Neural cell (in vitro differentiated cells): ENCODE measurements at regions not wholly inside any gene's neighbourhood (a gene's known extent, or its start where the extent isn't known, plus 50 kb on each side); places are given as distances from the start of the nearest gene placed in this dataset.

Source experiments
- H2AFZ ChIP-seq: fragments of 200-600, 300-800 bp; sonication (generic), shearing (Covaris generic); 2 replicates; pipeline ENCODE4 v1.6.0; 2014; ENCODE audit warnings: low read depth, mild to moderate bottlenecking, antibody characterized with exemption, low read length, moderate library complexity
- H3F3A ChIP-seq: fragments of 200-600 bp; shearing (Covaris generic); 2 replicates; pipeline ENCODE4 v1.6.1; 2016; ENCODE audit warnings: mild to moderate bottlenecking, moderate library complexity, mixed read lengths, antibody characterized with exemption, low read length; ENCODE audit not compliant: insufficient read depth, poor library complexity, severe bottlenecking
- H3K27ac ChIP-seq: fragments of 200-600, 300-800 bp; sonication (generic), shearing (Covaris generic); 2 replicates; pipeline ENCODE4 v1.5.1; 2014; ENCODE audit warnings: mild to moderate bottlenecking, low read length, moderate library complexity
- H3K27me3 ChIP-seq: fragments of 300-800, 200-600 bp; sonication (generic), shearing (Covaris generic); 2 replicates; pipeline ENCODE4 v1.6.0; 2014; ENCODE audit warnings: mild to moderate bottlenecking, low read depth, low read length, moderate library complexity; ENCODE audit not compliant: insufficient read depth
- H3K36me3 ChIP-seq: fragments of 300-800, 200-600 bp; sonication (generic), shearing (Covaris generic); 2 replicates; pipeline ENCODE4 v1.5.1; 2014; ENCODE audit warnings: mild to moderate bottlenecking, antibody characterized with exemption, low read length, moderate library complexity; ENCODE audit not compliant: insufficient read depth
- H3K4me2 ChIP-seq: fragments of 300-800, 200-600 bp; sonication (generic), shearing (Covaris generic); 2 replicates; pipeline ENCODE4 v1.6.0; 2014; ENCODE audit warnings: mild to moderate bottlenecking, low read length
- H3K4me3 ChIP-seq: fragments of 300-800, 200-600 bp; sonication (generic), shearing (Covaris generic); 2 replicates; pipeline ENCODE4 v1.5.1; 2014; ENCODE audit warnings: mild to moderate bottlenecking, low read length, moderate library complexity
- H3K79me2 ChIP-seq: fragments of 200-600 bp; shearing (Covaris generic); replicated peaks from 2 replicates; pipeline ENCODE4 v1.6.0; 2014; ENCODE audit warnings: mild to moderate bottlenecking, low read length, moderate library complexity; ENCODE audit not compliant: insufficient read depth
- H3K9ac ChIP-seq: fragments of 300-800, 200-600 bp; sonication (generic), shearing (Covaris generic); 2 replicates; pipeline ENCODE4 v1.6.1; 2016; ENCODE audit warnings: mild to moderate bottlenecking, low read length, mixed read lengths
- H3K9me2 ChIP-seq: fragments of 200-600 bp; shearing (Covaris generic); 2 replicates; pipeline ENCODE4 v1.6.1; 2016; ENCODE audit warnings: mild to moderate bottlenecking, low read length, mixed read lengths; ENCODE audit not compliant: insufficient read depth
- H3K9me3 ChIP-seq: fragments of 200-600, 300-800 bp; sonication (generic), shearing (Covaris generic); 2 replicates; pipeline ENCODE4 v1.6.1; 2016; ENCODE audit warnings: mild to moderate bottlenecking, mixed run types, low read length, moderate library complexity, mixed read lengths
- H4K20me1 ChIP-seq: fragments of 200-600 bp; shearing (Covaris generic); 2 replicates; pipeline ENCODE4 v1.6.1; 2016; ENCODE audit warnings: mild to moderate bottlenecking, mixed run types; ENCODE audit not compliant: insufficient read depth
- EP300 ChIP-seq: fragments of 450-650 bp; conservative IDR thresholded peaks from 2 replicates; pipeline ENCODE4 v1.6.1; 2014; ENCODE audit warnings: antibody characterized with exemption, mild to moderate bottlenecking, moderate library complexity; ENCODE audit not compliant: poor library complexity, severe bottlenecking
- EZH2 ChIP-seq: fragments of 200-600, 300-800 bp; shearing (Covaris generic), sonication (generic); IDR thresholded peaks from 2 replicates; pipeline ENCODE4 v1.6.1; 2014; ENCODE audit warnings: antibody characterized with exemption, low read length, borderline replicate concordance, mild to moderate bottlenecking; ENCODE audit not compliant: insufficient read depth, poor library complexity, severe bottlenecking
- MXI1 ChIP-seq: fragments of 450-650 bp; conservative IDR thresholded peaks from 2 replicates; pipeline ENCODE4 v1.6.1; 2014; ENCODE audit warnings: antibody characterized with exemption, mild to moderate bottlenecking; ENCODE audit not compliant: poor library complexity, severe bottlenecking
- POLR2AphosphoS5 ChIP-seq: IDR thresholded peaks from 2 replicates; pipeline ENCODE4 v1.6.1; 2012
- RAD21 ChIP-seq: fragments of 450-650 bp; conservative IDR thresholded peaks from 2 replicates; pipeline ENCODE4 v1.6.1; 2014; ENCODE audit warnings: antibody characterized with exemption, mild to moderate bottlenecking, moderate library complexity
- SMC3 ChIP-seq: fragments of 450-650 bp; conservative IDR thresholded peaks from 2 replicates; pipeline ENCODE4 v1.6.1; 2014; ENCODE audit warnings: antibody characterized with exemption, mild to moderate bottlenecking, moderate library complexity; ENCODE audit not compliant: poor library complexity
- TAF1 ChIP-seq: IDR thresholded peaks from 2 replicates; pipeline ENCODE4 v1.6.1; 2012; ENCODE audit warnings: low read depth
- TF ChIP-seq, protein P1 (sequence below): fragments of 450-650 bp; IDR thresholded peaks from 2 replicates; pipeline ENCODE4 v1.5.1; 2014; ENCODE audit warnings: antibody characterized with exemption, mild to moderate bottlenecking, moderate library complexity; ENCODE audit not compliant: poor library complexity, severe bottlenecking
- TF ChIP-seq, protein P2 (sequence below): IDR thresholded peaks from 2 replicates; pipeline ENCODE4 v1.6.1; 2012; ENCODE audit warnings: borderline replicate concordance

DNA sequence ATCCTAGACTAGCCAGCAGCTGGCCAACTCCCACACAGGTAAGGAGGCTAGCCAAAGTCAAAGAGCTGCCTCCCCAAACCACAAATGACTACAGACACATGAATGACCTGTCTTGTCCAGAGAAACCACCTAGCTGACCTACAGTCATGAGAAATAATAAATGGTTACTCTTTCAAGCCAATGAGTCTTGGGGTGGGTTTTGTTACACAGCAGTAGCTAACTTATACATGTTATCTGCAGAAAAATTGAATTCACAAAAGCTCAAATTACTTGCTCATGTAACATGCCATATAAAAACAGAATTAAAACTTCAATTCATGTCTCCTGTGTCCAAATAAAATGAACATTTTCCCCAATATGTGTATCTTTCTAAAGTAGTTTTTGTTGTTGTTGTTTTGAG is 307.4 kb upstream of the NR2F2 start:
- H4K20me1 ChIP-seq, result no peaks in the 10 kb centered on the region
- no peak overlapping the region for H2AFZ ChIP-seq
- H3K9me3 ChIP-seq, result no peaks in the 10 kb centered on the region
- TF ChIP-seq TAF1, result no peak
- no peak for TF ChIP-seq POLR2AphosphoS5
- TF ChIP-seq, protein P1, sequence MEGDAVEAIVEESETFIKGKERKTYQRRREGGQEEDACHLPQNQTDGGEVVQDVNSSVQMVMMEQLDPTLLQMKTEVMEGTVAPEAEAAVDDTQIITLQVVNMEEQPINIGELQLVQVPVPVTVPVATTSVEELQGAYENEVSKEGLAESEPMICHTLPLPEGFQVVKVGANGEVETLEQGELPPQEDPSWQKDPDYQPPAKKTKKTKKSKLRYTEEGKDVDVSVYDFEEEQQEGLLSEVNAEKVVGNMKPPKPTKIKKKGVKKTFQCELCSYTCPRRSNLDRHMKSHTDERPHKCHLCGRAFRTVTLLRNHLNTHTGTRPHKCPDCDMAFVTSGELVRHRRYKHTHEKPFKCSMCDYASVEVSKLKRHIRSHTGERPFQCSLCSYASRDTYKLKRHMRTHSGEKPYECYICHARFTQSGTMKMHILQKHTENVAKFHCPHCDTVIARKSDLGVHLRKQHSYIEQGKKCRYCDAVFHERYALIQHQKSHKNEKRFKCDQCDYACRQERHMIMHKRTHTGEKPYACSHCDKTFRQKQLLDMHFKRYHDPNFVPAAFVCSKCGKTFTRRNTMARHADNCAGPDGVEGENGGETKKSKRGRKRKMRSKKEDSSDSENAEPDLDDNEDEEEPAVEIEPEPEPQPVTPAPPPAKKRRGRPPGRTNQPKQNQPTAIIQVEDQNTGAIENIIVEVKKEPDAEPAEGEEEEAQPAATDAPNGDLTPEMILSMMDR, result no peak
- no peak for TF ChIP-seq RAD21
- no peak for TF ChIP-seq EZH2
- TF ChIP-seq, protein P2, sequence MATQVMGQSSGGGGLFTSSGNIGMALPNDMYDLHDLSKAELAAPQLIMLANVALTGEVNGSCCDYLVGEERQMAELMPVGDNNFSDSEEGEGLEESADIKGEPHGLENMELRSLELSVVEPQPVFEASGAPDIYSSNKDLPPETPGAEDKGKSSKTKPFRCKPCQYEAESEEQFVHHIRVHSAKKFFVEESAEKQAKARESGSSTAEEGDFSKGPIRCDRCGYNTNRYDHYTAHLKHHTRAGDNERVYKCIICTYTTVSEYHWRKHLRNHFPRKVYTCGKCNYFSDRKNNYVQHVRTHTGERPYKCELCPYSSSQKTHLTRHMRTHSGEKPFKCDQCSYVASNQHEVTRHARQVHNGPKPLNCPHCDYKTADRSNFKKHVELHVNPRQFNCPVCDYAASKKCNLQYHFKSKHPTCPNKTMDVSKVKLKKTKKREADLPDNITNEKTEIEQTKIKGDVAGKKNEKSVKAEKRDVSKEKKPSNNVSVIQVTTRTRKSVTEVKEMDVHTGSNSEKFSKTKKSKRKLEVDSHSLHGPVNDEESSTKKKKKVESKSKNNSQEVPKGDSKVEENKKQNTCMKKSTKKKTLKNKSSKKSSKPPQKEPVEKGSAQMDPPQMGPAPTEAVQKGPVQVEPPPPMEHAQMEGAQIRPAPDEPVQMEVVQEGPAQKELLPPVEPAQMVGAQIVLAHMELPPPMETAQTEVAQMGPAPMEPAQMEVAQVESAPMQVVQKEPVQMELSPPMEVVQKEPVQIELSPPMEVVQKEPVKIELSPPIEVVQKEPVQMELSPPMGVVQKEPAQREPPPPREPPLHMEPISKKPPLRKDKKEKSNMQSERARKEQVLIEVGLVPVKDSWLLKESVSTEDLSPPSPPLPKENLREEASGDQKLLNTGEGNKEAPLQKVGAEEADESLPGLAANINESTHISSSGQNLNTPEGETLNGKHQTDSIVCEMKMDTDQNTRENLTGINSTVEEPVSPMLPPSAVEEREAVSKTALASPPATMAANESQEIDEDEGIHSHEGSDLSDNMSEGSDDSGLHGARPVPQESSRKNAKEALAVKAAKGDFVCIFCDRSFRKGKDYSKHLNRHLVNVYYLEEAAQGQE, result no peak
- TF ChIP-seq MXI1, result no peak
- TF ChIP-seq EP300, result no peak
- TF ChIP-seq SMC3, result no peak
- H3K9ac ChIP-seq, result no peak overlapping the region
- H3K4me2 ChIP-seq, result no peak overlapping the region
- no peaks in the 10 kb centered on the region for H3F3A ChIP-seq
- no peak overlapping the region for H3K4me3 ChIP-seq
- H3K27me3 ChIP-seq, result no peaks in the 10 kb centered on the region
- H3K79me2 ChIP-seq, result no peaks in the 10 kb centered on the region
- H3K9me2 ChIP-seq, result no peaks in the 10 kb centered on the region
- H3K27ac ChIP-seq, result no peak overlapping the region
- no peaks in the 10 kb centered on the region for H3K36me3 ChIP-seq

DNA sequence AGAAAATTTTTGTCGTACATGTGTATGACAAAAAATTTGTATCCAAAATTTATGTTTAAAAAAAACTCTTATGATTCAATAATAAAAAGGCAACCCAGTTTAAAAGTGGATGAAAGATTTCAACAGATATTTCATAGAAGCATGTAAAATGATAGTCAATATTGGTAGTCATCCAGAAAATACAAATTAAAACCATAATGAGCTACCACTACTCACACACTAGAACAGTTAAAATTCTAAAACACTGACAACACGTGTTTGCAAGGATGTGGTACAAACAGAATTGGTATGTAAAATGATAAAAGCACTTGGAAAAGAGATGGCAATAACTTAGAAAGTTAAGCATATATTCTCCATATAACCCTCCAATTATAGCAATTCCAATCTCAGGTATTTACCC is 303.0 kb upstream of the NR2F2 start:
- TF ChIP-seq MXI1 (no peak), EZH2 (no peak), RAD21 (no peak), POLR2AphosphoS5 (no peak)

DNA sequence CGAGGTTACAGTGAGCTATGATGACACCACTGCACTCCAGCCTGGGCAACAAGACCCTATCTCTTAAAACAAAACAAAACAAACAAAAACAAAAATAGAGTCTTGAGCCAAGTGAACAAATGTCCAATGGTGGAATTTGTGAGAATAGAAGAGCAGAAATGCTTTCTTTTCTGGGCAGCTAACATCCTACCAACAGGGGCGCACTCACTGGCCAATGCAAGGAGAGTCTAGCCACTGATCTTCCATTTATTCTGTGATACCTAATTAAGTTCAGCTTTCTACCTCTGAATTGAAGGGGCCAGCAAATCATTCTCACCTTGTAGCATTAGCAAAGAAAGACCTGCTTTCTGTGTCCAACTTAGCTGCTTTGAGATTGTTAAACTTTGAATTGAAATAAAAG is 301.9 kb upstream of the NR2F2 start:
- no peak overlapping the region for H2AFZ ChIP-seq
- TF ChIP-seq, protein P2, result no peak
- TF ChIP-seq MXI1, result no peak
- TF ChIP-seq TAF1, result no peak
- TF ChIP-seq, protein P1, result no peak

More for the DNA sequence above, 303.0 kb upstream of the NR2F2 start:
- Histone ChIP-seq H3F3A (no peaks in the 10 kb centered on the region), H3K9ac (no peak overlapping the region), H3K9me3 (no peaks in the 10 kb centered on the region), H2AFZ (no peak overlapping the region), H3K4me3 (no peak overlapping the region), H3K36me3 (no peaks in the 10 kb centered on the region), H3K27me3 (no peaks in the 10 kb centered on the region), H3K79me2 (no peaks in the 10 kb centered on the region), H3K27ac (no peak overlapping the region), H3K4me2 (no peak overlapping the region), H3K9me2 (no peaks in the 10 kb centered on the region), H4K20me1 (no peaks in the 10 kb centered on the region)

More for the DNA sequence above, 301.9 kb upstream of the NR2F2 start:
- Histone ChIP-seq H3K36me3 (no peaks in the 10 kb centered on the region), H3F3A (no peaks in the 10 kb centered on the region), H3K79me2 (no peaks in the 10 kb centered on the region), H3K27me3 (no peaks in the 10 kb centered on the region), H4K20me1 (no peaks in the 10 kb centered on the region), H3K4me2 (no peak overlapping the region), H3K9me3 (no peaks in the 10 kb centered on the region), H3K4me3 (no peak overlapping the region), H3K9ac (no peak overlapping the region), H3K27ac (no peak overlapping the region), H3K9me2 (no peaks in the 10 kb centered on the region)
